Endothelial cell of umbilical vein (primary cell): ENCODE measurements at regions not wholly inside any gene's neighbourhood (a gene's known extent, or its start where the extent isn't known, plus 50 kb on each side); places are given as distances from the start of the nearest gene placed in this dataset.

Source experiments
- BruUV-seq: library from RNA; stranded (reverse); fragments of 400-500 nt; replicated peaks from 2 replicates; lab custom pipeline; 2021; lab: Mats Ljungman, UMichigan
- CTCF ChIA-PET: fragments of 300-600, 350-600 bp; sonication (Branson Sonifier 250); formaldehyde crosslinking; loops from one replicate; lab custom pipeline; 2021; ENCODE audit warnings: antibody characterized with exemption, inconsistent platforms; lab: Charles Lee
- POLR2A ChIA-PET: fragments of 300-600, 350-600 bp; sonication (Branson Sonifier 250); formaldehyde crosslinking; loops from one replicate; lab custom pipeline; 2021; ENCODE audit warnings: antibody characterized with exemption, inconsistent platforms; lab: Charles Lee
- DNase-seq: peaks from one replicate; pipeline ENCODE4 v3.0.0-alpha.2; 2011; ENCODE audit warnings: low read depth, low spot score
- FAIRE-seq: peaks from 2 replicates; lab custom pipeline; 2011; peaks lifted over from hg19 to GRCh38; lab: Jason Lieb, UNC
- H2AFZ ChIP-seq: 2 replicates; pipeline ENCODE4 v1.6.0; 2012; ENCODE audit warnings: low read depth, low read length, control low read depth, inconsistent platforms
- H3K27ac ChIP-seq: 2 replicates; pipeline ENCODE4 v1.5.1; 2011; ENCODE audit warnings: low read depth, mild to moderate bottlenecking, control low read depth, low read length, moderate library complexity; ENCODE audit not compliant: insufficient read depth
- H3K27me3 ChIP-seq, 2 experiments: 2 replicates each; pipeline versions ENCODE4 v1.6.0 to v1.6.1; 2011; ENCODE audit warnings: low read length in 2 of 2, mixed read lengths in 1 of 2; ENCODE audit not compliant: control insufficient read depth in 2 of 2, insufficient read depth in 2 of 2
- H3K36me3 ChIP-seq, 2 experiments: 2 replicates in 1 of 2; 3 replicates in 1 of 2; pipeline ENCODE4 v1.5.1; 2011; ENCODE audit warnings: low read length in 2 of 2, mild to moderate bottlenecking in 1 of 2, moderate library complexity in 1 of 2; ENCODE audit not compliant: control insufficient read depth in 2 of 2, insufficient read depth in 2 of 2; ENCODE audit errors: extremely low read depth in 1 of 2
- H3K4me1 ChIP-seq: 3 replicates; pipeline ENCODE4 v1.5.1; 2011; ENCODE audit warnings: mild to moderate bottlenecking, low read length; ENCODE audit not compliant: control insufficient read depth, insufficient read depth; ENCODE audit errors: extremely low read depth
- H3K4me2 ChIP-seq: 2 replicates; pipeline ENCODE4 v1.6.1; 2011; ENCODE audit warnings: low read length, control low read depth, mixed read lengths; ENCODE audit not compliant: insufficient read depth
- H3K4me3 ChIP-seq, 3 experiments: fragments of 200-600 bp in 1 of 3; sonication (generic), shearing (Covaris generic) in 1 of 3; replicated peaks in 1 of 3; 2 replicates each; pipeline ENCODE4 v1.5.1; 2011 to 2016; ENCODE audit warnings: control low read depth in 3 of 3, low read length in 3 of 3, mild to moderate bottlenecking in 2 of 3, inconsistent platforms in 1 of 3, low read depth in 1 of 3, moderate library complexity in 1 of 3; ENCODE audit not compliant: insufficient read depth in 1 of 3
- H3K79me2 ChIP-seq: 2 replicates; pipeline ENCODE4 v1.6.0; 2012; ENCODE audit warnings: low read length, inconsistent platforms; ENCODE audit not compliant: control insufficient read depth, insufficient read depth
- H3K9ac ChIP-seq: replicated peaks from 2 replicates; pipeline ENCODE3; 2011; ENCODE audit warnings: low read length, control low read depth; ENCODE audit not compliant: insufficient read depth; ENCODE audit errors: extremely low read depth
- H3K9me1 ChIP-seq: replicated peaks from 3 replicates; pipeline ENCODE4 v1.6.0; 2011; ENCODE audit warnings: mild to moderate bottlenecking, low read length; ENCODE audit not compliant: control insufficient read depth, insufficient read depth; ENCODE audit errors: extremely low read depth
- H3K9me3 ChIP-seq: replicated peaks from 2 replicates; pipeline ENCODE4 v1.5.1; 2012; ENCODE audit warnings: low read length, inconsistent platforms; ENCODE audit not compliant: control insufficient read depth, insufficient read depth
- H4K20me1 ChIP-seq: replicated peaks from 2 replicates; pipeline ENCODE3; 2011; ENCODE audit warnings: mild to moderate bottlenecking, low read length; ENCODE audit not compliant: control insufficient read depth, insufficient read depth; ENCODE audit errors: extremely low read depth
- EZH2 ChIP-seq: IDR thresholded peaks from 2 replicates; pipeline ENCODE4 v1.6.1; 2012; ENCODE audit warnings: borderline replicate concordance, low read depth, mild to moderate bottlenecking, moderate library complexity, low read length, inconsistent platforms; ENCODE audit not compliant: severe bottlenecking
- FOS ChIP-seq: IDR thresholded peaks from 2 replicates; pipeline ENCODE4 v1.6.1; 2011; ENCODE audit warnings: mild to moderate bottlenecking, low read length, moderate library complexity, borderline replicate concordance; ENCODE audit not compliant: insufficient read depth
- GATA2 ChIP-seq: IDR thresholded peaks from 2 replicates; pipeline ENCODE4 v1.7.0; 2011; ENCODE audit warnings: low read depth, mild to moderate bottlenecking, moderate library complexity, mixed read lengths, low read length; ENCODE audit not compliant: insufficient read length, insufficient read depth
- JUN ChIP-seq: IDR thresholded peaks from 2 replicates; pipeline ENCODE4 v1.6.1; 2011; ENCODE audit warnings: borderline replicate concordance, low read depth; ENCODE audit not compliant: insufficient read length, insufficient read depth
- POLR2A ChIP-seq: IDR thresholded peaks from 2 replicates; pipeline ENCODE4 v1.6.1; 2012; ENCODE audit warnings: low read depth, mild to moderate bottlenecking, control low read depth, low read length
- POLR2AphosphoS5 ChIP-seq: IDR thresholded peaks from 2 replicates; pipeline ENCODE4 v1.6.1; 2012; ENCODE audit warnings: low read depth, mild to moderate bottlenecking, control low read depth, low read length, moderate library complexity; ENCODE audit not compliant: insufficient read depth
- dilution Hi-C: fragments of 300-500 bp; cut with MboI; formaldehyde crosslinking; loops from one replicate; pipeline ENCODE4 v1.15.0; 2019; ENCODE audit warnings: low sequenced_read_pairs; ENCODE audit not compliant: extremely low pct_ligation_motif_present
- intact Hi-C: fragments of 100-400 bp; cut with micrococcal nuclease; formaldehyde crosslinking; loops from one replicate; pipeline ENCODE4 v1.10.0; 2022
- TF ChIP-seq, protein P1 (sequence below): IDR thresholded peaks from 2 replicates; pipeline ENCODE4 v1.6.1; 2011; ENCODE audit not compliant: insufficient read depth, insufficient read length
- TF ChIP-seq, protein P2 (sequence below), 2 donors: IDR thresholded peaks; 1 replicate in 1 of 2; 2 replicates in 1 of 2; pipeline ENCODE4 v1.5.1; 2011; ENCODE audit warnings: low read length in 2 of 2, mild to moderate bottlenecking in 2 of 2, moderate library complexity in 2 of 2, control low read depth in 1 of 2, inconsistent platforms in 1 of 2, low read depth in 1 of 2; ENCODE audit not compliant: insufficient read depth in 1 of 2; ENCODE audit errors: extremely low read depth in 1 of 2

DNA sequence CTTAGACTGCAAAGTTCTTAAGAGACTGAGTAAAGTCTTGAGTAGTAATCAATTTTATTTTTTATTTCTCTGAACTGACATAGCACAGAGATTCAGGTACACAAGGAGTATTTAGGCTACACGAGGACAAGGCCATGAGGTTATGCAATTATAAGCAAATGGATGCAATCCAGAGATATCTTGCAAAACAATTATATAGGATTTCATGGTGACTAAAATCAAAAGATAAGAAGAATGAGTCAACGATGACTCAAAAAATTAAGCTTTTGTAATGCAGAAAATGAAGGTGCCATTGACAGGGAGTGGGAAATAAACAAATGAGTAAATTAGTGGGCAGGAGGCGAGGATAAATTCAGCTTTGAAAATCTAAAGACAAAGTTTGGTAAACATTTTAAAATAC is 66.7 kb upstream of the MYO3A start:
- Histone ChIP-seq H3K27ac (no peak overlapping the region), H3K9me3 (no peaks in the 10 kb centered on the region), H3K4me3 (no peak overlapping the region), H3K27me3 (no peaks in the 10 kb centered on the region), H3K4me1 (no peaks in the 10 kb centered on the region), H3K79me2 (no peaks in the 10 kb centered on the region), H3K9me1 (no peaks in the 10 kb centered on the region), H2AFZ (no peak overlapping the region), H3K36me3 (no peaks in the 10 kb centered on the region), H3K9ac (no peak overlapping the region), H3K4me2 (no peak overlapping the region), H4K20me1 (no peaks in the 10 kb centered on the region)
- BruUV-seq, result no TSS peak
- dilution Hi-C loops (no loop called here), intact Hi-C loops (no loop called here)
- FAIRE-seq (no peak), DNase-seq (no peak)
- CTCF ChIA-PET, result no interaction called here
- no peak for TF ChIP-seq POLR2A
- TF ChIP-seq, protein P1, sequence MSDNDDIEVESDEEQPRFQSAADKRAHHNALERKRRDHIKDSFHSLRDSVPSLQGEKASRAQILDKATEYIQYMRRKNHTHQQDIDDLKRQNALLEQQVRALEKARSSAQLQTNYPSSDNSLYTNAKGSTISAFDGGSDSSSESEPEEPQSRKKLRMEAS, result no peak
- TF ChIP-seq FOS, result no peak
- no peak for TF ChIP-seq GATA2
- no peak for TF ChIP-seq JUN
- no peak for TF ChIP-seq EZH2
- TF ChIP-seq POLR2AphosphoS5, result no peak
- TF ChIP-seq, protein P2, sequence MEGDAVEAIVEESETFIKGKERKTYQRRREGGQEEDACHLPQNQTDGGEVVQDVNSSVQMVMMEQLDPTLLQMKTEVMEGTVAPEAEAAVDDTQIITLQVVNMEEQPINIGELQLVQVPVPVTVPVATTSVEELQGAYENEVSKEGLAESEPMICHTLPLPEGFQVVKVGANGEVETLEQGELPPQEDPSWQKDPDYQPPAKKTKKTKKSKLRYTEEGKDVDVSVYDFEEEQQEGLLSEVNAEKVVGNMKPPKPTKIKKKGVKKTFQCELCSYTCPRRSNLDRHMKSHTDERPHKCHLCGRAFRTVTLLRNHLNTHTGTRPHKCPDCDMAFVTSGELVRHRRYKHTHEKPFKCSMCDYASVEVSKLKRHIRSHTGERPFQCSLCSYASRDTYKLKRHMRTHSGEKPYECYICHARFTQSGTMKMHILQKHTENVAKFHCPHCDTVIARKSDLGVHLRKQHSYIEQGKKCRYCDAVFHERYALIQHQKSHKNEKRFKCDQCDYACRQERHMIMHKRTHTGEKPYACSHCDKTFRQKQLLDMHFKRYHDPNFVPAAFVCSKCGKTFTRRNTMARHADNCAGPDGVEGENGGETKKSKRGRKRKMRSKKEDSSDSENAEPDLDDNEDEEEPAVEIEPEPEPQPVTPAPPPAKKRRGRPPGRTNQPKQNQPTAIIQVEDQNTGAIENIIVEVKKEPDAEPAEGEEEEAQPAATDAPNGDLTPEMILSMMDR (IDR thresholded peaks at IDR 0.05; ENCODE audit: extremely low read depth in 1 of 2, insufficient read depth in 1 of 2, low read depth in 1 of 2, low read length in 2 of 2), result no peak
- POLR2A ChIA-PET, result no interaction called here
